Breast epithelium (tissue), 4 donors: ENCODE measurements at regions not wholly inside any gene's neighbourhood (a gene's known extent, or its start where the extent isn't known, plus 50 kb on each side); places are given as distances from the start of the nearest gene placed in this dataset.

ENCODE experiments used
- DNase-seq, 2 donors: peaks; one replicate each; pipeline ENCODE4 v3.0.0-alpha.2; 2019; ENCODE audit warnings: low spot score in 2 of 2
- H3K27ac ChIP-seq, 2 donors: fragments of 200-600 bp; sonication (generic) in 1 of 2; one replicate each; pipeline ENCODE4 v1.5.1; 2016 to 2019; ENCODE audit warnings: mild to moderate bottlenecking in 1 of 2
- H3K27me3 ChIP-seq, 2 donors: fragments of 200-600 bp; sonication (generic) in 1 of 2; one replicate each; pipeline versions ENCODE4 v1.5.1 to v1.6.0; 2017 to 2019; ENCODE audit warnings: control low read depth in 1 of 2, mild to moderate bottlenecking in 1 of 2
- H3K36me3 ChIP-seq: fragments of 200-600 bp; one replicate; pipeline ENCODE4 v1.5.1; 2019
- H3K4me1 ChIP-seq, 2 donors: fragments of 200-600 bp; sonication (generic); one replicate each; pipeline ENCODE4 v1.5.1; 2016 to 2019; ENCODE audit warnings: control low read depth in 1 of 2
- H3K4me3 ChIP-seq, 3 donors: fragments of 200-600 bp; sonication (generic); 1 replicate in 2 of 3; 2 replicates in 1 of 3; pipeline ENCODE4 v1.5.1; 2016 to 2019; ENCODE audit warnings: mild to moderate bottlenecking in 3 of 3, moderate library complexity in 2 of 3
- H3K9me3 ChIP-seq, 2 donors: fragments of 200-600 bp; sonication (generic) in 1 of 2; one replicate each; pipeline ENCODE4 v1.5.1; 2016 to 2019; ENCODE audit warnings: control low read depth in 1 of 2
- CTCF ChIP-seq, 3 donors: fragments of 450-650 bp; IDR thresholded peaks; one replicate each; pipeline ENCODE4 v1.5.1; 2016 to 2017; ENCODE audit warnings: antibody characterized with exemption in 3 of 3, mild to moderate bottlenecking in 3 of 3, moderate library complexity in 3 of 3
- POLR2A ChIP-seq: fragments of 450-650 bp; IDR thresholded peaks from one replicate; pipeline ENCODE4 v1.6.1; 2016; ENCODE audit warnings: antibody characterized with exemption, mild to moderate bottlenecking, moderate library complexity
- POLR2AphosphoS5 ChIP-seq, 3 donors: sonication (generic); formaldehyde crosslinking; IDR thresholded peaks; one replicate each; pipeline ENCODE4 v1.6.1; 2017; ENCODE audit warnings: antibody characterized with exemption in 3 of 3
- intact Hi-C: fragments of 100-400 bp; cut with DNase I; formaldehyde crosslinking; loops from one replicate; pipeline ENCODE4 v1.15.1; 2023; ENCODE audit warnings: low total_unique reads

GRCh38 chr2:138948070-138948539 lies 167.9 kb upstream of the NXPH2 start:
- H3K9me3 ChIP-seq, result no peaks in the 10 kb centered on the region
- TF ChIP-seq POLR2AphosphoS5 (IDR thresholded peaks at IDR 0.05) (no peak), CTCF (IDR thresholded peaks at IDR 0.05) (no peak), POLR2A (no peak)
- H3K27me3 ChIP-seq, result no peaks in the 10 kb centered on the region
- H3K36me3 ChIP-seq, result no peaks in the 10 kb centered on the region
- H3K27ac ChIP-seq, result no peak overlapping the region
- no peaks in the 10 kb centered on the region for H3K4me1 ChIP-seq
- no peak overlapping the region for H3K4me3 ChIP-seq
- DNase-seq, result no peak
- intact Hi-C loops, result no loop called here

- no peak for DNase-seq
- TF ChIP-seq POLR2A (no peak), POLR2AphosphoS5 (IDR thresholded peaks at IDR 0.05) (no peak), CTCF (IDR thresholded peaks at IDR 0.05) (no peak)
- H3K36me3 ChIP-seq, result no peaks in the 10 kb centered on the region
- H3K4me1 ChIP-seq, result no peaks in the 10 kb centered on the region
- no peaks in the 10 kb centered on the region for H3K27me3 ChIP-seq
- intact Hi-C loops, result no loop called here
- H3K27ac ChIP-seq, result no peak overlapping the region
- no peak overlapping the region for H3K4me3 ChIP-seq
- H3K9me3 ChIP-seq, result no peaks in the 10 kb centered on the region
Measured at GRCh38 chr2:138943470-138943869, 163.3 kb upstream of the NXPH2 start.

GRCh38 chr2:138942466-138942865 lies 162.3 kb upstream of the NXPH2 start:
- Histone ChIP-seq H3K4me1 (no peaks in the 10 kb centered on the region), H3K27ac (no peak overlapping the region), H3K36me3 (no peaks in the 10 kb centered on the region), H3K9me3 (no peaks in the 10 kb centered on the region), H3K4me3 (no peak overlapping the region), H3K27me3 (no peaks in the 10 kb centered on the region)
- DNase-seq, result no peak
- intact Hi-C loops, result no loop called here
- TF ChIP-seq POLR2AphosphoS5 (IDR thresholded peaks at IDR 0.05) (no peak), CTCF (IDR thresholded peaks at IDR 0.05) (no peak), POLR2A (no peak)

GRCh38 chr2:138931284-138932256 lies 151.4 kb upstream of the NXPH2 start:
- intact Hi-C loops, result no loop called here
- Histone ChIP-seq H3K27me3 (no peaks in the 10 kb centered on the region), H3K4me1 (no peaks in the 10 kb centered on the region), H3K9me3 (no peaks in the 10 kb centered on the region), H3K4me3 (no peak overlapping the region), H3K36me3 (no peaks in the 10 kb centered on the region), H3K27ac (no peak overlapping the region)
- no peak for DNase-seq
- TF ChIP-seq POLR2AphosphoS5 (IDR thresholded peaks at IDR 0.05), result no peak
- no peak for TF ChIP-seq CTCF (IDR thresholded peaks at IDR 0.05)

GRCh38 chr2:138930571-138930970 lies 150.4 kb upstream of the NXPH2 start:
- no peaks in the 10 kb centered on the region for H3K27me3 ChIP-seq
- DNase-seq, result no peak
- no peak for TF ChIP-seq POLR2AphosphoS5 (IDR thresholded peaks at IDR 0.05)
- TF ChIP-seq CTCF (IDR thresholded peaks at IDR 0.05), result no peak
- no peak for TF ChIP-seq POLR2A
- H3K4me1 ChIP-seq, result no peaks in the 10 kb centered on the region
- H3K36me3 ChIP-seq, result no peaks in the 10 kb centered on the region
- no peak overlapping the region for H3K27ac ChIP-seq
- H3K9me3 ChIP-seq, result no peaks in the 10 kb centered on the region
- no peak overlapping the region for H3K4me3 ChIP-seq
- intact Hi-C loops, result no loop called here
